GM18861 (cell line): ENCODE measurements at regions not wholly inside any gene's neighbourhood (a gene's known extent, or its start where the extent isn't known, plus 50 kb on each side); places are given as distances from the start of the nearest gene placed in this dataset.

Experiments used
- ATAC-seq: cut with Tn5 transposase; IDR thresholded peaks from one replicate; pipeline ENCODE4 v1.9.1; 2021; ENCODE audit not compliant: unreplicated experiment

DNA sequence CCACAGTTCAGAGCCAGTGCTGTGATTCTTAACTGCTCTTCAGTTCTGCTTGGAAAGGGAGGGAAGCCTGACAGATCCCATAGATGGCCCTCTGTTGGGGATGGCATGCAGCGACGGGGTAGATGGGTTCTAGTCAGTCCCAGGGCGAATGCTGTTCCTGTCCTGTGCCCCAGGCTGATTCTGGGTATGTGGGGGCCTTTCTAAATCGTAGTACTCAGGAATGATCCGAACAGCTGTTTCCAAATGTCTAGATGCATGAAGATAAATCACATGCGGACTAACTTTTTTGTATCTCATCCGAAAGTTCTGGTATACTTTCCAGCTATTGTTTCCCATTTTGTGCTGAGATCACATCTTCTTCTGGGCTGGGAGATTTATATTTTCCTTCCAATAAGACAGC, 186.0 kb upstream of the MKI67 start:
- no peak for ATAC-seq

DNA sequence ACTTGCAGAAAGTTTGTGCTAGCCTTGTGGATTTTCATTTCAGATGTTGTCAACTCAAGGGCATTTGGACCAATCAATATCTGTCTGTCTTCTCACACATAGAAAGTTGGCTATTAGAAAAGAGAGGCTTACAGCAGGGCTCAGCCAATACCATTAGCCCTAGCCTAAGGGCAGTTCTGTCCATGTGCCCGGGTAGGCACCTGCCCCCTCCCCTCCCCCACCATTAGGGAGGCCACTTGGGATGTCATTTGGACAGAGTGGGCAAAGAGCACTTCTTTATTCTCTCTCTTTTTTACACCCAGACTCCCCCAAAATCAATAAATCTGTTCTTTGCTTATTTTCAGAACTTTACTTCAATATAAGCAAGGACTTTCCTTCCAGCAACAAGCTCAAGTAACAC, 188.5 kb upstream of the MKI67 start:
- ATAC-seq, result no peak

- no peak for ATAC-seq
Observed at GRCh38 chr10:128316121-128316726, 190.0 kb upstream of the MKI67 start.

DNA sequence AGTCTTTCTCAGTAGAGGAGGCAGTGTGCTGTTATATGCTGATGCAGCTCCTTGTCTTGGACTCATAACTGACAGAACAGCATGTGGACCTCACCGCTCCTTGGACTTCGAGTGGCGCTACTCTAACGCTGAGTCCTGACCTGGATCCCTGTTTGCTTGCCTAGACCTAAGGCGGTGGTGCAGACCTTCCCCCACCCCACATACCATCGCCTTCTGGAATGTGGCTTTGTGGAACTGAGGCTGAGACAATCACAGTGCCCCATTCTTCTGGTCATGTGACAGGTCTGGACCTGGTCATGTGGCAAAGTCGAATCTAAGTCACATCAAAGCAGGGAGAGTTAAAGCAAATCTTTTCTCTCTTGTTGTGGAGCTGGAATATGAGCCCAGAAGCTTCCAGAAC, 190.7 kb upstream of the MKI67 start:
- no peak for ATAC-seq

DNA sequence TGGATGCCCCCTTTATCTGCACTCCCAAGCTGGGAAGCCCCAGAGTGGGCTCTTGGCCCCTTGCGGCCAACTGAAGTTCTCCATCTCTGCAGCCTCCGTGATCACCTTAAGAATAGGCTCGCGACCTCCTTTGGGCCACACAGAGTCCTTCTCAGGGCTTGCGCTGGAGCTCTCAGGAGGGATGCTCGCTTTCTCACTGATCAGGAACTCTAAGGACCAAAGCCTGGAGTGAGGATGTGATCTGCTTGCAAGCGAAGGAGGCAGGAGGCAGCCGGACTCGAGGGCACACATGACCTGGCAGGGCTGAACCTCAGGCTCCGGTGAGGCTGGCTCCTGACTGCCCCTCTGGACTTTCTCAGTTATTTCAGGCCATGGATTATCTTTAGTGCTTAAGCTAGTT, 192.1 kb upstream of the MKI67 start:
- ATAC-seq, result no peak

DNA sequence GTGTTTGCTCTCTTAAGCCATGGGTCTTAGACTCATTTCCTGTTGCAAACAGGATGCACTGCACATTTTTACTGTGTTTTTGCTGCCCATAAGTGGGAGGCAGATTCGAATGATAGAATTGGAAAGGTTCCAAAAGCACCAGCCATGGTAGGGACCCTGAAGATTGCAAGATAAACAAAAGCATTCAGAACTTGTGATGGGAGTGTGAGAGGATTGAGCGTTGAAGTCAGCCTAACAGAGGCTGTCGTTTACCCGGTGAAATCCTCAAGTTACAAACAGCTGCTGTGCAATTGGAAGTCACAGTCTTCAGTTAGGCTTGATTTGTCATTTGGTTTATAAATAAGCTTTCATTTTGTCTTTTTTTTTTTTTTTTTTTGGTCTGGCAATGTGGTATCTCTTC, 192.7 kb upstream of the MKI67 start:
- no peak for ATAC-seq

GRCh38 chr10:128322106-128322505, 195.9 kb upstream of the MKI67 start:
- ATAC-seq, result no peak

DNA sequence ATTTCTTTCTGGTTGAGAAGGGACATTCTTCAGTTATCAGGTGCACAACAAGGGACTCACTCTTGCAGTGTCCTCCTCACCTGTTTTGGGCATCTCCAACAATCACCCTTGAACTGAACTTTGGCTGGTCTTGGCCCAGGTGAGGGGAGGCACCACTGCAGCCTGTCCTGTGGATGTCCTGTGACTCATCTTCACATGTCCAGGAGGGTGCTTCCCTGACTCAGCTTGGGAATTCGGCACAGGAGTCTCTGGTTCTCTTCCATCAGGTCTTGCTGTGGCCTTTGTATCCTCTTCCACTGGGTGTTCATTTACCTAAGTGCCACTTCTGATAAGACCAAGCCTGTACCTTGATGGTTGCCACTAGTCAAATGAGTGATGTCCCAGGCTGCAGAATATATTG, 196.7 kb upstream of the MKI67 start:
- no peak for ATAC-seq

GRCh38 chr10:128324058-128324827, 198.0 kb upstream of the MKI67 start:
- ATAC-seq, result no peak

DNA sequence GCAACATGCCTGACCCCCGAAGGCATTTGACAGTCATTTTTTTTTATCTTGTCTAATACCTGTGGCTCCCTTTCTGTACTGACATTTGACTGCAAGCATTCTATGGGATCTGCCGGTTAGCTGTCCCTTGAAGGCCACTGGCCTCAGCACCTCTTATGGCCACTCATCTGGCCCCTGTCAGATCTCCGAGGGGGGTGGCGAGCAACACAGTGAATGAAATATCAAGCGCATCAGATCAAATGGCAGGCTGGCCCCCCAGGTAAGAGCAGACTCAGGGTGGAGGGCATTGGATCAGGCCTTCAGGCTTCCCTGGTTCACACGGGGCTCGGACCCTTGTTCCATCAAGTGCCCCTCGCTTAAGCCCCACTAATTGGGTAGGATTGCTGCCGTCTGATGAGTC, 199.6 kb upstream of the MKI67 start:
- ATAC-seq, result no peak

DNA sequence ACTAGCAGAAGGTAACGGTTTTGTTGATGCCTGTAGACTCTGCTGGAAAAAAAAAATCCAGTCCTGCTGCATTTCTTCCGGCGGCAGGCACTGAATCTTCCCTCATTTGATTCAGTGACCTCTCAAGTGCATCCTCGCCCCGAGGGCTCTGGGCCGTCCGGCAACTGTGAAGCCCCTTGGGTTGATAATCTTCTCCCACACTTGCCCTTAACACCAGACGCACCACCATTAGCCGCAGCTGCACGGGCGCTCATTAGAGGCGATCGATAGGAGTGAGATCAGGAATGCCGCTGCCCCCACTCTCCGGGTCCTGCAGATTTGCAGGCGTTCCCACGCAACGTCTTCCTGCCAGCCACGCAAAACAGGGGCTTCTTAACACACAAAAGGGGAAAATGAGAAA, 200.0 kb upstream of the MKI67 start:
- no peak for ATAC-seq

DNA sequence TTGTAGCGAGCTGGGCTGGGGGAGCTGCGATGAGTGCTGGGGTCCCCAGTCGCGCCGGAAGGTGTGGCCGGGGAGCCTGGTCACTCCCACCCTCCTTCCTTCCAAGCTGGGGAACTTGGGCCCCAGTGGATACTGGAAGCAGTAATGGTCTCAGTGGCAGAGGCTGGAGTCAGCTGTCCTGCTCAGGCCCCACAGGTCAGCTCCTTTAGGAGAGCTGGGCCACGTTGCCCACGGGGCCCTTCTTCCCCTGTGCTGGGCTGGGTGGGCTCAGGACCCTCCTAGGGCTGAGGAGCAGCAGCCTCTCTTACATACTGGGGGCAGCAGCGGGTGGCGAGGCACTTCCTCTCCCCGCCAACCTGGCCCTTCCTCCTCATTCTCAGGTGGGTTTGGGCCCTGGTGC, 200.6 kb upstream of the MKI67 start:
- ATAC-seq, result no peak

GRCh38 chr10:128336401-128336800, 210.2 kb upstream of the MKI67 start:
- no peak for ATAC-seq

DNA sequence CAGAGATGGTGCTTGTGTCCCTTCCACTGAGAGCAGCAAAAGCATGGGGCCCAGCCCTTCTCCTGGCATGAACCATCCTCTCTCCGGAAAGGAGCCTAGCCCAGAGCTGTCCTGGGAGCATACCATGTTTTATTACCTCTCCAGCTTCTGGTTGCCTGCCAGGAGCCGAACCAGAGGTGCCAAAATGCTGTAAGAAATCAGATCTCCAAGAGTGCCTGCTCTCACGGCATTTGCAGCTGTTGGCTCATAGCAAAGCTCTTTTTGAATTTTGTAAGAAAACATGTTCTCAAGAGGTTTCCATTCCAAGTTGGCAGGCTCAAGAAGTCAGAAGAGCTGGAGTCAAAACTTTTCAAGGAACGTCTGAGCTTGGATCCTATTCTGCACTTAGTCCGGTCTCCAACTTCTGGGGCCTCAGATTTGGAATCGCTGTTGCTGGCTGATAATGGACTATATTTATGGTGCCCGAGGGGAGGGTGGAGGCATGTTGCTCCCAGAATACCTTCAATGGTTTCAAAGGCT, 211.7 kb upstream of the MKI67 start:
- no peak for ATAC-seq

GRCh38 chr10:128338951-128339350, 212.7 kb upstream of the MKI67 start:
- no peak for ATAC-seq

DNA sequence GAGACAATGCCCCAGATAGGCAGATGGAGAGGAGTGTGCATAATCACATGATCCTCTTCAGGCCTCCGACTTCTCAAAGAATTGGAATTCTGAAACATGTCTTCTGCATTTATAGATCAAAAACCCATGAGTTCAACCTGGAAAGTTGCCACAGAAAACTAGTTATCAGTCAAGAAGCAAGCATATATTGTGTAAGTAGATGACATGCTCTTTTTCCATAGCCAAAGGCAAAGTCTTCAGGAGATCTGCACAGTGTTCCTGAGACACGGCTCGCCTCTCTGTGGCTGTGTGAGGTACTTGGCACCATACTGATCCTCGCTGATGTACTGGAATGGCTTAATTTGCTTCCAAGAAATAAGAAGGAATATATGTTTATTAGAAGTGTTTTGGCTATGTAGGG, 213.5 kb upstream of the MKI67 start:
- ATAC-seq, result no peak

DNA sequence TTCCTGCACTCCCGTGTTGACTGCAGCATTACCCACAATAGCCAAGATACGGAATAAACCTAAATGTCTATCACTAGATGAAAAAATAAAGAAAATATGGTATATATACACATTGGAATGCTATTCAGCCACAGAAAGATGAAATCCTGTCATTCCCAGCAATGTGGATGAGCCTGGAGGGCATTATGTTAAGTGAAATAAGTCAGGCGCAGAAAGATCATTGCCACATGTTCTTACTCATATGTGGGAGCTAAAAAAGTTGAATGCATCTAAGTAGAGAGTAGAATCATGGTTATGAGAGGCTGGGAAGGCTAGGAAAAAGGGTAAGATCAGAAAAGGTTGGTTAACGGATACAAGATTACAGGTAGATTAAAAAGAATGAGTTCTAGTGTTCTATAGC, 219.1 kb upstream of the MKI67 start:
- ATAC-seq, result no peak

GRCh38 chr10:128360783-128361182, 234.6 kb upstream of the MKI67 start:
- no peak for ATAC-seq

DNA sequence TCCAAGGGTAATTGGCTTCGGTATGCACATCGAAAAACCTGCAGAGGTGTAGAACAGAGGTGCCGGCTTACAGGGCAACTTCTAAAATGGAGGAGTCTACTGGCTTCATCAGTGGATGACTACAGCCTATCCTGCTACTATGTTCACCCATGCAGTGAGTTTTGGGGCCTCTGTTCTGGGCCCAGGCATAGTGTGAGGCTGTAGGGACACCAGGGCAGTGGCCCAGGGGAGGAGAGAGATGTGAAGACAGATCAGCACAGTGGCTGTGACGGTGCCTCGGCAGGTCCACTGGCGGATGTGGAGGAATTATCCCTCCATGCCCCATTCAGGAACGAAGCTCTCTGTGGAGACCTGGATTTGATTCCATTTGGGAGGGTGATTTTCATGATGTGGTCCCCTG, 235.3 kb upstream of the MKI67 start:
- ATAC-seq, result no peak

- no peak for ATAC-seq
Observed at GRCh38 chr10:128362514-128362913, 236.3 kb upstream of the MKI67 start.

GRCh38 chr10:128364631-128365030, 238.4 kb upstream of the MKI67 start:
- ATAC-seq, result no peak

- no peak for ATAC-seq
Observed at GRCh38 chr10:128365156-128365725, 239.0 kb upstream of the MKI67 start.
